OCI-LY3 (cell line): ENCODE measurements at regions not wholly inside any gene's neighbourhood (a gene's known extent, or its start where the extent isn't known, plus 50 kb on each side); places are given as distances from the start of the nearest gene placed in this dataset.

Experiments used
- EZH2phosphoT487 ChIP-seq: fragments of 200-600 bp; shearing (Covaris generic); IDR thresholded peaks from 2 replicates; pipeline ENCODE4 v1.6.1; 2018; ENCODE audit warnings: antibody characterized with exemption, mixed run types, low read depth
- TF ChIP-seq, protein P1 (sequence below): fragments of 200-600, 300-600 bp; sonication (generic); IDR thresholded peaks from 2 replicates; pipeline ENCODE4 v1.5.1; 2014; ENCODE audit warnings: antibody characterized with exemption, low read length, low read depth

DNA sequence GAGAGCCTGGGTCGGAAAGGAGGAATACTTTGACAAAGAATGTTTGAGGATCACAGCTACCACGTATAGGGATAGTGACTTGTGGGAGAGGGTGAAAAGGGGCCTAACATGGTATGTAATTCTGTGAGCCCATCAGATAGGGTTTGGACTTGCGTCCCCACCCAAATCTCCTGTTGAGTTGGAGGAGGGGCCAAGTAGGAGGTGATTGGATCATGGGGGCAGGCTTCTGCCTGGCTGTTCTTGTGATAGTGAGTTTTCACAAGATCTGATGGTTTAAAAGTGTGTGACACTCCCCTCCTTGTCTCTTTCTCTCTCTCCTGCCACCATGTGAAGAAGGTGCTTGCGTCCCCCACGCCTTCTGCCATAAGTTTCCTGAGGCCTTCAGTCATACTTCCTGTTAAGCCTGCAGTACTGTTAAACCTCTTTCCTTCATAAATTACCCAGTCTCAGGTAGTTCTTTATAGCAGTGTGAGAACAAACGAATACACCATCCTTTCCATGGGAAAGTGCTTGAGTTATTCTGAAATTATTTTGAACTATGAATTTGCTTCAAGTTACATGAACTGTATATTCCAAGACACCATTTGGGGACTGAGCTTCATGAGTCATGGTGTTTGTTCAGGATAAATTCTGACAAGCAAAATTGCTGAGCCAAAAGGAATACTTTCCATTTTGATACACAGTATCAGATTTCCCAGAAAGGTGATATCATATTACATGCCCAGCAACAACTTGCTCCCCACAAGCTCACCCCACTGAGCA lies 68.8 kb upstream of the SSBP2 start:
- TF ChIP-seq, protein P1, sequence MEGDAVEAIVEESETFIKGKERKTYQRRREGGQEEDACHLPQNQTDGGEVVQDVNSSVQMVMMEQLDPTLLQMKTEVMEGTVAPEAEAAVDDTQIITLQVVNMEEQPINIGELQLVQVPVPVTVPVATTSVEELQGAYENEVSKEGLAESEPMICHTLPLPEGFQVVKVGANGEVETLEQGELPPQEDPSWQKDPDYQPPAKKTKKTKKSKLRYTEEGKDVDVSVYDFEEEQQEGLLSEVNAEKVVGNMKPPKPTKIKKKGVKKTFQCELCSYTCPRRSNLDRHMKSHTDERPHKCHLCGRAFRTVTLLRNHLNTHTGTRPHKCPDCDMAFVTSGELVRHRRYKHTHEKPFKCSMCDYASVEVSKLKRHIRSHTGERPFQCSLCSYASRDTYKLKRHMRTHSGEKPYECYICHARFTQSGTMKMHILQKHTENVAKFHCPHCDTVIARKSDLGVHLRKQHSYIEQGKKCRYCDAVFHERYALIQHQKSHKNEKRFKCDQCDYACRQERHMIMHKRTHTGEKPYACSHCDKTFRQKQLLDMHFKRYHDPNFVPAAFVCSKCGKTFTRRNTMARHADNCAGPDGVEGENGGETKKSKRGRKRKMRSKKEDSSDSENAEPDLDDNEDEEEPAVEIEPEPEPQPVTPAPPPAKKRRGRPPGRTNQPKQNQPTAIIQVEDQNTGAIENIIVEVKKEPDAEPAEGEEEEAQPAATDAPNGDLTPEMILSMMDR = no peak
- no peak for TF ChIP-seq EZH2phosphoT487
